Progenitor cell of endocrine pancreas (in vitro differentiated cells): ENCODE measurements at regions not wholly inside any gene's neighbourhood (a gene's known extent, or its start where the extent isn't known, plus 50 kb on each side); places are given as distances from the start of the nearest gene placed in this dataset.

ENCODE experiments used
- DNase-seq: peaks from one replicate; pipeline ENCODE4 v3.0.0; 2021; ENCODE audit warnings: low spot score; ENCODE audit not compliant: unreplicated experiment
- H3K27ac Mint-ChIP-seq: 2 replicates; pipeline ENCODE4 v1.8.0; 2021; ENCODE audit warnings: mild to moderate bottlenecking, moderate library complexity, mixed read lengths
- H3K27me3 Mint-ChIP-seq: 2 replicates; pipeline ENCODE4 v1.8.0; 2021; ENCODE audit warnings: mixed read lengths
- H3K36me3 Mint-ChIP-seq: 2 replicates; pipeline ENCODE4 v1.8.0; 2022; ENCODE audit warnings: mixed read lengths; ENCODE audit not compliant: insufficient read depth
- H3K4me1 Mint-ChIP-seq: 2 replicates; pipeline ENCODE4 v1.8.0; 2021; ENCODE audit warnings: low read depth, mixed read lengths
- H3K4me3 Mint-ChIP-seq: 2 replicates; pipeline ENCODE4 v1.8.0; 2021; ENCODE audit warnings: low read depth, mild to moderate bottlenecking, moderate library complexity, mixed read lengths
- H3K9me3 Mint-ChIP-seq: 2 replicates; pipeline ENCODE4 v1.8.0; 2021; ENCODE audit warnings: low read depth, mixed read lengths
- CTCF ChIP-seq: fragments of 200-600 bp; sonication (generic); IDR thresholded peaks from one replicate; pipeline ENCODE4 v1.5.0; 2021; ENCODE audit warnings: antibody characterized with exemption, mild to moderate bottlenecking; ENCODE audit not compliant: unreplicated experiment

GRCh38 chr15:87312221-87312620 is 944.3 kb downstream of the NTRK3 start:
- Mint-ChIP-seq H3K27ac (no peak overlapping the region), H3K4me3 (no peak overlapping the region), H3K4me1 (peaks cover 6% of the 10 kb centered on the region), H3K36me3 (no peaks in the 10 kb centered on the region), H3K9me3 (no peaks in the 10 kb centered on the region), H3K27me3 (peaks cover 3% of the 10 kb centered on the region)
- TF ChIP-seq CTCF, result no peak
- DNase-seq, result no peak

DNA sequence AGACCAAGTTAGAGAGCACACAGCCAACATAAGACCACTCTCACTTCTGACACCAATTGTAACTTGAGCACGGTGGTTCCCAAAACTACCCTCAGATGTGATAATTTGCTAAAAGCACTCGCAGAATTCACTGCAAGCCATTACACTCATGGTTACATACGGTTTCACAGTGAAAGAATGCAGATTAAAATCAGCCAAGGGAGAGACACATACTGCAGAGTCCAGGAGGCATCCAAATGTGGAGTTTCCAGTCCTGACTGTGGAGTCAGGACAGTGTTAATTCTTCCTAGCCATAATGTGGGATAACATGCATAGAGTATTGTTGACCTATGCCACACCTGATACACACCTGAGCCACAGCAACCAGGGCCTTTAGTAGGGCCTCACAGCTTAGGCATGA is 956.4 kb downstream of the NTRK3 start:
- Mint-ChIP-seq H3K9me3 (peaks cover 10% of the 10 kb centered on the region), H3K36me3 (no peaks in the 10 kb centered on the region), H3K4me3 (no peak overlapping the region), H3K27ac (no peak overlapping the region), H3K4me1 (no peaks in the 10 kb centered on the region), H3K27me3 (no peaks in the 10 kb centered on the region)
- no peak for TF ChIP-seq CTCF
- DNase-seq, result no peak

GRCh38 chr15:87294854-87295253 is 961.7 kb downstream of the NTRK3 start:
- DNase-seq, result no peak
- Mint-ChIP-seq H3K9me3 (peaks cover 7% of the 10 kb centered on the region), H3K27me3 (no peaks in the 10 kb centered on the region), H3K4me3 (no peak overlapping the region), H3K27ac (no peak overlapping the region), H3K4me1 (no peaks in the 10 kb centered on the region), H3K36me3 (no peaks in the 10 kb centered on the region)
- TF ChIP-seq CTCF, result no peak

DNA sequence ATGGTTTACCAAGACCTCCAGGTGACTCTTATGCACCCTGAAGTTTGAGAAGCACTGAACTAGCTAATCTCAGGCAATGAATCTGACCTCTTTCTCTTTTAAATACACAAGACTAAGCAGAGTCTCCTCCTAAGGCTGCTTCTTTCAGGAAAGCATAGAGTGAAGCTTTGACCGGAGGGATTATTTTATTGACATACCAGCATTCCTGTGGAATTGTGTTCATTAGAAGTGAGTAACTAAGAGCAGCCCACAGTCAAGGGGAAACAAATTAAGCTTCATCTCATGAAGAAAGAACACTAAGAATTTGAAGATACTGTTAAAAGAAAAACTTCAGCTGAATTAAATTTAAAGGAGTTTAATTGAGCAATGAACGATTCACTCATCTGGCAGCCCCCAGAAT is 963.5 kb downstream of the NTRK3 start:
- DNase-seq, result no peak
- H3K36me3 Mint-ChIP-seq, result no peaks in the 10 kb centered on the region
- H3K27me3 Mint-ChIP-seq, result no peaks in the 10 kb centered on the region
- no peaks in the 10 kb centered on the region for H3K4me1 Mint-ChIP-seq
- H3K27ac Mint-ChIP-seq, result no peak overlapping the region
- H3K4me3 Mint-ChIP-seq, result no peak overlapping the region
- no peak for TF ChIP-seq CTCF
- no peaks in the 10 kb centered on the region for H3K9me3 Mint-ChIP-seq

DNA sequence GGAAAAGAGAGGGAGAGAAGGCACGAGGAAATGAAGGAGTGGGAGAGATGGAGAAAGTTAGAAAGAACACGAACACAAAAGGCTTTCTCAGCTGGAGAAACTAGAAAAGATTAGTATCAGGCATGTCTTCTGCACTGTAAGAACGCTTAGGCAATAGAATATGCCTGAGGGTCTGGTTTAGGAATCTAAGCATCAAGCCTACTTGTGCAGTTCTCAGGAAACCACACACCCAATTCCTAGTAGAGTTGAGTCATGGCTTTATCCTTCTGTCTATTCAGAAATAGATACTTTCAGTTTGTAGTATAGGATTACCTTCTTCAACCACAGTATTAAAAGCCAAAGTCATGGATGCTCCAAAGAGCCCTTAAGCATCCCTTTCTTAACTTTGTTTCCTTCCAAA is 969.4 kb downstream of the NTRK3 start:
- no peaks in the 10 kb centered on the region for H3K4me1 Mint-ChIP-seq
- H3K4me3 Mint-ChIP-seq, result no peak overlapping the region
- no peak for DNase-seq
- H3K36me3 Mint-ChIP-seq, result no peaks in the 10 kb centered on the region
- no peaks in the 10 kb centered on the region for H3K27me3 Mint-ChIP-seq
- no peak overlapping the region for H3K27ac Mint-ChIP-seq
- no peak for TF ChIP-seq CTCF
- peaks cover 6% of the 10 kb centered on the region for H3K9me3 Mint-ChIP-seq
